Endothelial cell (in vitro differentiated cells): ENCODE measurements at regions not wholly inside any gene's neighbourhood (a gene's known extent, or its start where the extent isn't known, plus 50 kb on each side); places are given as distances from the start of the nearest gene placed in this dataset.

ENCODE experiments used
- DNase-seq: peaks from one replicate; pipeline ENCODE4 v3.0.0; 2021; ENCODE audit warnings: low spot score
- H3K27ac Mint-ChIP-seq: one replicate; pipeline ENCODE4 v1.8.0; 2021; ENCODE audit warnings: mixed read lengths, inconsistent platforms; ENCODE audit not compliant: unreplicated experiment
- H3K27me3 Mint-ChIP-seq: one replicate; pipeline ENCODE4 v1.8.0; 2021; ENCODE audit warnings: mild to moderate bottlenecking, moderate library complexity, mixed read lengths, inconsistent platforms; ENCODE audit not compliant: unreplicated experiment
- H3K36me3 Mint-ChIP-seq: one replicate; pipeline ENCODE4 v1.8.0; 2021; ENCODE audit warnings: mild to moderate bottlenecking, low read depth, mixed read lengths, inconsistent platforms; ENCODE audit not compliant: unreplicated experiment
- H3K4me1 Mint-ChIP-seq: one replicate; pipeline ENCODE4 v1.8.0; 2021; ENCODE audit warnings: mild to moderate bottlenecking, mixed read lengths, inconsistent platforms; ENCODE audit not compliant: unreplicated experiment
- H3K4me3 Mint-ChIP-seq: one replicate; pipeline ENCODE4 v1.8.0; 2021; ENCODE audit warnings: mild to moderate bottlenecking, mixed read lengths, inconsistent platforms; ENCODE audit not compliant: unreplicated experiment
- H3K9me3 Mint-ChIP-seq: one replicate; pipeline ENCODE4 v1.8.0; 2021; ENCODE audit warnings: mixed read lengths, inconsistent platforms; ENCODE audit not compliant: unreplicated experiment
- TF ChIP-seq, protein P1 (sequence below): fragments of 200-600 bp; sonication (generic); IDR thresholded peaks from one replicate; pipeline ENCODE4 v1.5.0; 2021; ENCODE audit warnings: antibody characterized with exemption; ENCODE audit not compliant: unreplicated experiment

DNA sequence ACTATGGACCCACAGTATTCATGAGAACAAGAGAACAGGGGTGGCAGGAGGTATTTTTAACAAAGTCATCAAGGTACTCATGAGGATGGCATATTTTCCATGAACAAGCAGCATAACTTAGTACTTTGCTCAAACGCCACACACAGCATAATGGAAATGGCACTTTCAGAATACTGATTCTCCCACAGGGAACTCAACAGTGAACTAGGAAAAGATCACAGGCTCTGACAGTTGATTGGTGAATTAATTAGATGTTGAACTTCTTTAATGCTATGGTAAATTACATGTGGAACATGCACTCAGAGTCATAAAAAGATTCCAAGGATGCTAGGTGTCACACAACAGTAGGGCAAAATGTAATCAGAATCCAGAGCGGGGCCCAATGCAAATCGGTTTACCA, 1088.6 kb upstream of the C9orf72 start:
- H3K27ac Mint-ChIP-seq, result no peak overlapping the region
- H3K4me1 Mint-ChIP-seq, result no peaks in the 10 kb centered on the region
- TF ChIP-seq, protein P1, sequence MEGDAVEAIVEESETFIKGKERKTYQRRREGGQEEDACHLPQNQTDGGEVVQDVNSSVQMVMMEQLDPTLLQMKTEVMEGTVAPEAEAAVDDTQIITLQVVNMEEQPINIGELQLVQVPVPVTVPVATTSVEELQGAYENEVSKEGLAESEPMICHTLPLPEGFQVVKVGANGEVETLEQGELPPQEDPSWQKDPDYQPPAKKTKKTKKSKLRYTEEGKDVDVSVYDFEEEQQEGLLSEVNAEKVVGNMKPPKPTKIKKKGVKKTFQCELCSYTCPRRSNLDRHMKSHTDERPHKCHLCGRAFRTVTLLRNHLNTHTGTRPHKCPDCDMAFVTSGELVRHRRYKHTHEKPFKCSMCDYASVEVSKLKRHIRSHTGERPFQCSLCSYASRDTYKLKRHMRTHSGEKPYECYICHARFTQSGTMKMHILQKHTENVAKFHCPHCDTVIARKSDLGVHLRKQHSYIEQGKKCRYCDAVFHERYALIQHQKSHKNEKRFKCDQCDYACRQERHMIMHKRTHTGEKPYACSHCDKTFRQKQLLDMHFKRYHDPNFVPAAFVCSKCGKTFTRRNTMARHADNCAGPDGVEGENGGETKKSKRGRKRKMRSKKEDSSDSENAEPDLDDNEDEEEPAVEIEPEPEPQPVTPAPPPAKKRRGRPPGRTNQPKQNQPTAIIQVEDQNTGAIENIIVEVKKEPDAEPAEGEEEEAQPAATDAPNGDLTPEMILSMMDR, result no peak
- H3K27me3 Mint-ChIP-seq, result no peaks in the 10 kb centered on the region
- no peak for DNase-seq
- H3K36me3 Mint-ChIP-seq, result no peaks in the 10 kb centered on the region
- no peak overlapping the region for H3K4me3 Mint-ChIP-seq
- H3K9me3 Mint-ChIP-seq, result no peaks in the 10 kb centered on the region

GRCh38 chr9:28662675-28663074, 1089.4 kb upstream of the C9orf72 start:
- H3K4me1 Mint-ChIP-seq, result no peaks in the 10 kb centered on the region
- H3K27ac Mint-ChIP-seq, result no peak overlapping the region
- no peaks in the 10 kb centered on the region for H3K27me3 Mint-ChIP-seq
- DNase-seq, result no peak
- H3K36me3 Mint-ChIP-seq, result no peaks in the 10 kb centered on the region
- H3K9me3 Mint-ChIP-seq, result no peaks in the 10 kb centered on the region
- TF ChIP-seq, protein P1, result no peak
- H3K4me3 Mint-ChIP-seq, result no peak overlapping the region

GRCh38 chr9:28668158-28668557, 1094.9 kb upstream of the C9orf72 start:
- Mint-ChIP-seq H3K36me3 (no peaks in the 10 kb centered on the region), H3K27ac (no peak overlapping the region), H3K4me3 (no peak overlapping the region), H3K9me3 (no peaks in the 10 kb centered on the region), H3K4me1 (no peaks in the 10 kb centered on the region), H3K27me3 (no peaks in the 10 kb centered on the region)
- TF ChIP-seq, protein P1, result no peak
- no peak for DNase-seq

DNA sequence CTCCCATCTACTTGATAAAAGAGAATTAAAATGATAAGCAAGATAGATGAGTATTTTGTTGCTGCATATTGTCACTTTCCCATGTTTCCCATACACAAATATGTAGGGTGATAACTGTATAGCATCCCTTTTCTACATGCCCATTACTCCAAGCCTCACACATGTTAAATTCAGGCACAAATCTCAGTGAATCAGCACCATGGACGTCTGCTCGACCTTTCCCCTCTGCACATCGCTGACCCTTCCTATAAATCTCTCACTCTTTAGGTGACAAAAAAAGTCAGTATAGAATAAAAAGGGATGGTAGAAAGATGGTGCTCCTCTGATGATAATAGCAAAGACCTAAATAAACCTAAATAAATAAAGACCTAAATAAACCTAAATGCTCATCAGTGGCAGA, 1097.7 kb upstream of the C9orf72 start:
- Mint-ChIP-seq H3K4me3 (no peak overlapping the region), H3K27me3 (no peaks in the 10 kb centered on the region), H3K36me3 (no peaks in the 10 kb centered on the region), H3K4me1 (no peaks in the 10 kb centered on the region), H3K9me3 (no peaks in the 10 kb centered on the region), H3K27ac (no peak overlapping the region)
- TF ChIP-seq, protein P1, result no peak
- no peak for DNase-seq

GRCh38 chr9:28678097-28678496, 1104.8 kb upstream of the C9orf72 start:
- Mint-ChIP-seq H3K36me3 (no peaks in the 10 kb centered on the region), H3K4me3 (no peak overlapping the region), H3K27me3 (no peaks in the 10 kb centered on the region), H3K9me3 (no peaks in the 10 kb centered on the region), H3K27ac (no peak overlapping the region), H3K4me1 (no peaks in the 10 kb centered on the region)
- DNase-seq, result no peak
- TF ChIP-seq, protein P1, result no peak
